ENCODE measurements at regions not wholly inside any gene's neighbourhood (a gene's known extent, or its start where the extent isn't known, plus 50 kb on each side); places are given as distances from the start of the nearest gene placed in this dataset.
"Not testable (repeated sequence)": the region's sequence is repeated elsewhere in the genome, so short reads cannot be mapped to it uniquely, and the experiment has no call there.

DNA sequence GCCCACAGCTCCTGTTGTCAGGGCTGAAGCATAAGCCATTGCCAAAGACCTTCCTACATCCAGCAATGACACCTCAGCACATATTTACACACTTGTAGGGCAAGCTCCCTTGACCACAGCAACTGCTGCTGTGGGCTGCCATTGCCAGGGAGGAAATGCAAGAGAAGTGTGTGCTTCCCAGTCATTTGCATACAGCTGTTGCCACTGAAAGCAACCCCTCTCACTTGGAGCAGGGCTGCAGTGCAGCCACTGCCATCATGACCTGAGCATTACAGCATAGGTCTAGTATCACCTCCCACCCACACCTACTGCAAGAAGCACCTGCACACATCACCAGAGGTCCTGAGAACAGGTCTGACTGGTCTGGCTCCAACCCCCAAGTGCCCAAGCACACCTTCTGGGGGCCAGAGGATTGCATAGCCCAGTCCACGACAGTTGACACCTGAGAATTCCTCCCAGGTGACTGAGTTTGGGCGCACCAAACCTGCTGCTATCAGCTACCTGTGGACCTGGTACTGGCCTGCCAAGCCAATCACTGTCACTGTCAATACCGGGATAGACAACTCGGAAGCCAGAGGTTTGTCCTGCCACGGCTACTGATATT lies 636.5 kb upstream of the SLIT2 start:
- DNase-seq (ENCODE audit: low read depth) = no peak

- DNase-seq (ENCODE audit: low read depth) = no peak
Measured at GRCh38 chr4:19614171-19614570, 637.5 kb upstream of the SLIT2 start.

- no peak for DNase-seq (ENCODE audit: low read depth)
Measured at GRCh38 chr4:19596342-19596741, 655.4 kb upstream of the SLIT2 start.

- no peak for DNase-seq (ENCODE audit: low read depth)
Measured at GRCh38 chr4:19592391-19592790, 659.3 kb upstream of the SLIT2 start.

DNA sequence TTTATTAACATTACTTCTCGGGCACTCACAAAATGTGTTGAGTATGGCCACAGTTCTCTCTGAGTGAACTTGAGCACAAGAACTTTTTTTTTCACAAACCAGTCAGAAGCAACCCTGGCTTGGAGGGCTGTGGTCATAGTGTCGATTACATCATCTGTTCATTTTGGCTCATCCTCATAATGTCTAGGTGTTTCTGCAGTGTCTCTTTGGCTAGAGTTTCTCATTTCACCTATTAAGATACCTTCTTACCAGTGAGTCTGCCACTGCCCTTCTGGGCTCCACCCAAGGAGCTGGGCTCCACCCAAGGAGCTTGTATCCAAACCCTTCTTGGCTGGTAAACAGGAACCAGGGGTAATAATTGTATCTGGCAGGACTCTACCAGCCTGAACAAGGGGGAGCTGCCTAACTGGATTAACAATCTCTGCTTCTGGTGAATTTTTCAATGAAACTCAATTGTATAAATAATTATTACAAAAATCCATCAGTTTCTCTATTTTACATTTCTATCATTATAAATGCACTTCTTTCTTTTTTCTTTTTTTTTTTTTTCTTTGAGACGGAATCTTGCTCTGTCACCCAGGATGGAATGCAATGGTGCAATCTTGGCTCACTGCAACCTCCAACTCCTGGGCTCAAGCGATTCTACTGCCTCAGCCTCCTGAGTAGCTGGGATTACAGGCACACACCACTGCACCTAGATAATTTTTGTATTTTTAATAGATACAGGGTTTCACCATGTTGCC lies 667.7 kb upstream of the SLIT2 start:
- no peak for DNase-seq (ENCODE audit: low read depth)

DNA sequence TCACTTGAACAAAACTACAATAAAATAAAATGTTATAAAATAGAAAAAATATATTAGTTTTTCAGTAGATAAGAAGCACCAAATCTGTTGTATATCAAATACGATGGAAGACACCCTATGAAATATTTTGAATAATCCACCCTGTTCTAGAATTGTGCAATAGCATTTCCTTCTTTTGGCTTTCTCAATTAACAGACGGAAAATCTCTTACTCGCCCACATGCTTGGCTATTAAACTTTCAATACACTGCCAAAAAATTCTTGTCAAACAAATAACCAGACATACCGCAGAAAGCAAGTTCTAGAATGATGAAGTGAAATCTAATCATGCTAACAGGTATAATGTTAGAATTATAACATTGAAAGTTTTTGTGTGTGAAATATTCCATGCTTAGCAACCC lies 671.6 kb upstream of the SLIT2 start:
- DNase-seq (ENCODE audit: low read depth) = no peak

GRCh38 chr4:19579608-19580007 lies 672.1 kb upstream of the SLIT2 start:
- no peak for DNase-seq (ENCODE audit: low read depth)

DNA sequence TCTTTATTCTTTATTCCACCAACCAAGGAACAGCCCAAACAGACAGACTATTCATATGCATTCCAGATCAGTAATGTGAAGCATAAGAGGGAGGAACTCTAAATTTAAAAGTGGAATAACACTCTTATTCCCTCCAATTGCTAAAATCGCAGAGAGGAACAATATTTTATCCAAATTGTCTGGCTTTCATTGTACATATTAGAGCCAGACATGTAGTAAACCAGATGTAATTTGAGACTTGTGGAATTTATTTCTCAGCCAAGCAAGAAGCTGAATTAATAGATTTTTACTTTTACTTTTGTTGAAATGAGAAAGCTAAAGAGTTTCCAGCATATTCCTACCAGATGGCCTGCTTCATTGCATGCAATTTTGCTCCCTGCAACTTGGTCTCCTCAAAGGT lies 674.6 kb upstream of the SLIT2 start:
- DNase-seq (ENCODE audit: low read depth) = no peak

GRCh38 chr4:19575924-19576323 lies 675.8 kb upstream of the SLIT2 start:
- no peak for DNase-seq (ENCODE audit: low read depth)

- no peak for DNase-seq (ENCODE audit: low read depth)
Measured at GRCh38 chr4:19566041-19566440, 685.7 kb upstream of the SLIT2 start.

DNA sequence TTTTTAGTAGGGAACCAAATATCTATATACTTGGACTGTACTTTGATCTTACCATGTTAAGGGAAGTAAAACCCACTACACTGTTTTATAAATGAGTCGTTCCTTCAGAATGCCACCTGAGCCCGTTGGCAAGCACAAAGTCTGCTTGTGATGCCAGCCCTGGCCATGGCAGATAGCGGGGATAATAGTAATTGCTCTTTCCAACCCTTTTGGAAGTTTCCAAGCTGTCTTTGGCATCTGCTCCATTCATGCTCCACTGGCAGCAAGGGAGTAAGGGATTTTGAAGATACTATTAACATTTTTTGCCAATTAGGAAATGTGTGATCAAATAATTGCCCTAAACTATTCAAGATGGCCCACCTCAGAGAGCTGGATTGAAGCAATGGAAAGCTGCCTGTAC lies 689.2 kb upstream of the SLIT2 start:
- DNase-seq (ENCODE audit: low read depth) = no peak

GRCh38 chr4:19557161-19557560 lies 694.5 kb upstream of the SLIT2 start:
- DNase-seq (ENCODE audit: low read depth) = no peak

DNA sequence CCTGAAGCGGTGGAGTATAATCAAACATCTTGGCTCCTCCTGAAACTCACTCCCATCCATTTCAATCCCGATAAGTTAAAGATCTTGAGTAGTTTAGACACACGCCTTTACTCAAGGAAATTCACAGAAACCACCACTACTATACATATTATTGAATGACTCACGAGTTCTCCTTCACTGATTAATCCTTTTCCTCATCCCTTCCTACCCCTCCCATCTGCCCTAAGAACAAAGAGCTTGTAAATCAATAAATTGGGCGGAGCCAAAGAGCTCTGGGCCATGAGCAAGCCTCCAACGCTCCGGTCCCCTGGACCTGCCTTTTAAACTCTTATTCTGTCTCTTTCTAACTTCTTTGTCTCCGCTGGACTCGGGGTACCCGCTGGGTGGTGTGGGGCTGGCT lies 695.4 kb upstream of the SLIT2 start:
- not testable (repeated sequence) for DNase-seq (ENCODE audit: low read depth)

DNA sequence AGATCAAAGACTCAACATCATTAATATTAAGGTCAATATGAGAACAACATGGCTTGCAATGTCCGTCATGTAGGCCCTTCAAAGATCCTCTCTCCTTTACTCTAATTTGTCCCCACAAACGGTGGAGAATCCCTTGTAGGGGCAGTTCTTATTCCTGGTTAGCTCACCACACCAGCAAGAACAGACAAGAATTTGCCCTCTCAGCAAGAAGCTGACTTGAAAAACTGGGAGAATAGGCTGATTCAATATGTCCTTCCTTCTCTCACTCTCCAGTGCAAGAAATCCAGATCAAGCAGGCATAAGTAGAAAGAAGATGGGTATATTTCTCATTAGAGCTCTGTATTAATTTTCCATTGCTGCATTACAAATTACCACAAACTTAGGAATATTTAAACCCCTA lies 704.2 kb upstream of the SLIT2 start:
- no peak for DNase-seq (ENCODE audit: low read depth)

DNA sequence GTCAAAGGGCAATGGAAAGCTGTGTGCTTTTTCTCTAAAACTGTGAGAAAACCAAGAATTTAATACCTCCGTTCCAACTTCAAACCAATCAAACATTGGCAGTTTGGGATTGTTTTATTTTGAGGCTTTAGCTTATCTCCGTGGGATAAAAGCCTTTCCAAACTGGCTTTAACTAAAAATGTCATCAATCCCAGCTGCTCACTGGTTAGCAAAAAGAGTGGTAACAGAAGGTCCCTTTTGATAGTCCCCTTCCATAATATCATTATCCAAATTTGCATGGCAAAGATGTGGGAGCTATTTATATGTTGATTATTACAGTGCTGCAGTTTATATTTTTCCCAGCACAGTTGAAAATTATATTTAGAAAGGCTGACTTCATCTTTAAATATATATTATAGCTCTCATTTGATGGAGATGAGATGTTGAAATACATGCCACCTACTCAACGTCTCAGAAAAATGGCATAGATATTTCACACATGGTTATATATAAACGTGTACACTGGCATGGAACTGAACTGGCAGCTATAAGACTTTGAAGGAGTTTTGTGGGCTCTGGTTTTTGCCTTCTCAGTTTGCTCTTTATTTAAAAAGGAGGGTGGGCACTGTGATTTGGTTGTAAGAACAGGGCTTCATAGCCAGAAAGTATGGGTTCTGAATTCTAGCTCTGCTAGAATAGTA lies 707.1 kb upstream of the SLIT2 start:
- DNase-seq (ENCODE audit: low read depth) = no peak

GRCh38 chr4:19540859-19541540 lies 710.7 kb upstream of the SLIT2 start:
- DNase-seq (ENCODE audit: low read depth) = no peak

- DNase-seq (ENCODE audit: low read depth) = no peak
Measured at GRCh38 chr4:19539201-19539600, 712.5 kb upstream of the SLIT2 start.

GRCh38 chr4:19534159-19534558 lies 717.5 kb upstream of the SLIT2 start:
- no peak for DNase-seq (ENCODE audit: low read depth)

DNA sequence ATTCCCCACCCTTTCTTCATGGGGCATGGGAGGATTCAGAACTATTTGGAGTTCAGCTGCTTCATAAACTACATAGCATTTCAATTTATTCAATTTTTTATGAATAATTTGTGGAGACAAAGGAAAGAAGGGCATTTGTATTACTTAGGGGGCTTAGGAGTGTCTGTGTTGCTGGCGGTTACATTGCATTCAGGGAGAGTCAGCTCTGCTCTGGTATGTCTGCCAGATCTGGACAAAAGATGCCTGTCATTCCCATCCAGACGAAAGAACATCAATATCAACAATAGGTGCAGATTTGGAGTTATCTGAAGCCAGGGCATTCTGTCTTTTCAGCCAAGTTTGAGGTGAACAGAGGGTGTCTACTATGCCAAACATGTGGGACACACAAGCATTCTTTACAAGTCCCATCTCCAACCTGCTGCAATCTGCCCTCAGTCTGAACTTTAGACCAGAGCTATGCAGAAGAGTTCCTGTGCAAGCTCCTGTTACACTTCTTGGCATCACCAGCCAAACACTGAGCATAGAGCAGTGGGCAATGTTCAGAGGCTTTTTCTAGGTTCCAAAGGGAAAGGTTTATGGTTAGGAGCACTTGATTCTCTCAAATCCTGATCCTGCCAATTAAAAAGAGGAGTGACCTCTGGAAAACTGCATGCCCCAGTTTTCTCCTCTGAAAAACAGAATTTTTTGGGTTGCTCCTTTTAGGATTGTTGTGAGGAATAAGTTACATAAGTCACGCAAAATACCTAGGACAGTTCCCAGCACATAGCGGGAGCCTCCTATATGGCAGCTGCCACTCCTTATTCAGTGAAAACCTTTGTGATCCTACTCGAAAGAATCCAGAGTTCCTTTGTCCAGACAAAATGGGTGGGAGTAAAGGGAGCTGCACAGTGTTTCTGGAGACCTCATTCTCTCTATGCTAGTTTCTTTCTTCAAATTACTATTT lies 719.5 kb upstream of the SLIT2 start:
- no peak for DNase-seq (ENCODE audit: low read depth)

GRCh38 chr4:19523964-19524363 lies 727.7 kb upstream of the SLIT2 start:
- DNase-seq (ENCODE audit: low read depth) = no peak

- no peak for DNase-seq (ENCODE audit: low read depth)
Measured at GRCh38 chr4:19522966-19523365, 728.7 kb upstream of the SLIT2 start.
